ENCODE measurements at regions not wholly inside any gene's neighbourhood (a gene's known extent, or its start where the extent isn't known, plus 50 kb on each side); places are given as distances from the start of the nearest gene placed in this dataset.

GRCh38 chr5:52342361-52342760, 445.4 kb upstream of the ITGA1 start:
- H3K4me3 ChIP-seq (ENCODE audit: low read depth, low read length) = no peak overlapping the region
- DNase-seq (ENCODE audit: low read depth) = no peak
- TF ChIP-seq CTCF (IDR thresholded peaks at IDR 0.05; ENCODE audit: insufficient read depth, low read length) = no peak

- TF ChIP-seq CTCF (IDR thresholded peaks at IDR 0.05; ENCODE audit: insufficient read depth, low read length) = peak; percentile 71
- peak; percentile 12 for DNase-seq (ENCODE audit: low read depth)
- H3K4me3 ChIP-seq (ENCODE audit: low read depth, low read length) = no peak overlapping the region
These were observed 431.3 kb upstream of the ITGA1 start for GRCh38 chr5:52356311-52356918.

- DNase-seq (ENCODE audit: low read depth) = no peak
- no peak for TF ChIP-seq CTCF (IDR thresholded peaks at IDR 0.05; ENCODE audit: insufficient read depth, low read length)
These were observed 428.5 kb upstream of the ITGA1 start for GRCh38 chr5:52359261-52359660.

GRCh38 chr5:52360985-52361384, 426.7 kb upstream of the ITGA1 start:
- no peak for TF ChIP-seq CTCF (IDR thresholded peaks at IDR 0.05; ENCODE audit: insufficient read depth, low read length)
- no peak for DNase-seq (ENCODE audit: low read depth)
- H3K4me3 ChIP-seq (ENCODE audit: low read depth, low read length) = no peak overlapping the region

More at GRCh38 chr5:52359261-52359660, 428.5 kb upstream of the ITGA1 start:
- no peak overlapping the region for H3K4me3 ChIP-seq (ENCODE audit: low read depth, low read length)

GRCh38 chr5:52374286-52374685, 413.4 kb upstream of the ITGA1 start:
- no peak for DNase-seq (ENCODE audit: low read depth)
- TF ChIP-seq CTCF (IDR thresholded peaks at IDR 0.05; ENCODE audit: insufficient read depth, low read length) = no peak
- H3K4me3 ChIP-seq (ENCODE audit: low read depth, low read length) = no peak overlapping the region

- TF ChIP-seq CTCF (IDR thresholded peaks at IDR 0.05; ENCODE audit: insufficient read depth, low read length) = no peak
- no peak overlapping the region for H3K4me3 ChIP-seq (ENCODE audit: low read depth, low read length)
- DNase-seq (ENCODE audit: low read depth) = no peak
These were observed 411.7 kb upstream of the ITGA1 start for GRCh38 chr5:52375969-52376368.

- H3K4me3 ChIP-seq (ENCODE audit: low read depth, low read length) = no peak overlapping the region
- DNase-seq (ENCODE audit: low read depth) = no peak
- TF ChIP-seq CTCF (IDR thresholded peaks at IDR 0.05; ENCODE audit: insufficient read depth, low read length) = no peak
These were observed 411.1 kb upstream of the ITGA1 start for GRCh38 chr5:52376592-52376991.

Measured in fibroblast of the aortic adventitia (primary cell).